Activated T-cell treated with anti-CD3 and anti-CD28 coated beads for 1 hour (primary cell): ENCODE measurements at regions not wholly inside any gene's neighbourhood (a gene's known extent, or its start where the extent isn't known, plus 50 kb on each side); places are given as distances from the start of the nearest gene placed in this dataset.

Source experiments
- DNase-seq: peaks from one replicate; pipeline ENCODE4 v3.0.0-alpha.2; 2020; ENCODE audit warnings: low read depth

GRCh38 chr14:84202486-84202885 lies 1327.5 kb upstream of the FLRT2 start:
- no peak for DNase-seq

DNA sequence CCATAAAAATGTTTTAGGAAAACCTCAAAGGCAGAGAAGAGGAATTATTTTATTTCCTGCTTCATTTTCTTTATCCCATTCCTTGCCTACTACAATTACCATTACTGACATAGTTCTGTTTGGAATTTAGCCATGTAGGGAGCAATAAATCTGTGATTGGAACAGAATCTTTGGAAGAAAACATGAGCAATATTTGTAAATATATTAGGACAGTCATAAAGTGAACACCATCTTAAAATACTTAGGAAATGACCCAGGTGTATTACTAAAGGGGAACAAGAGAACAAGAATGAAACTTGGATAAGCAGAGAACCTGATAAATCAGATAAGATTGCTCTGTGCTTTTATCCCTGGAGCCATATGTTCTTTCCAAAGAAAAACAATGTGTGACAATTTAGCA lies 1326.0 kb upstream of the FLRT2 start:
- DNase-seq, result no peak

GRCh38 chr14:84208451-84208850 lies 1321.5 kb upstream of the FLRT2 start:
- no peak for DNase-seq

GRCh38 chr14:84209031-84209430 lies 1320.9 kb upstream of the FLRT2 start:
- no peak for DNase-seq

- no peak for DNase-seq
Observed at GRCh38 chr14:84217066-84217465, 1312.9 kb upstream of the FLRT2 start.

- DNase-seq, result no peak
Observed at GRCh38 chr14:84225268-84225667, 1304.7 kb upstream of the FLRT2 start.

DNA sequence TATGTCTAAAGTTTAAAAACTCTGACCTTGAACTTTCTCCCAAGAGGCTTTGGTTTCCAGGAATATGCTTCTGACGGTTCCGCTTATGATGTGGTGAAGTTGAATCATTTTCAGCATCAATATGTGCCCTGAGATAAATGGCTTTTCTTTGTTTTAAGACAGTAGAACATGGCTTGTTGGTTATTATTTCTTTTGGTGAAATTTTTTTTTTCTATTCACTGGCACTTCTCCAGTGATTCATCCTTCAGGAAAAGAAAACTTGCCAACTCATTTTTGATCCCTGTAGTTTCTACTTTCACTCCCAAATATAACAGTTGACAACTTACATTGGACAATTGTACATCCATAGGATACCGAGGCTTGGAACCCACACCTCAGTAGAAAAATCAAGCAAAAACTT lies 1301.2 kb upstream of the FLRT2 start:
- DNase-seq, result no peak

DNA sequence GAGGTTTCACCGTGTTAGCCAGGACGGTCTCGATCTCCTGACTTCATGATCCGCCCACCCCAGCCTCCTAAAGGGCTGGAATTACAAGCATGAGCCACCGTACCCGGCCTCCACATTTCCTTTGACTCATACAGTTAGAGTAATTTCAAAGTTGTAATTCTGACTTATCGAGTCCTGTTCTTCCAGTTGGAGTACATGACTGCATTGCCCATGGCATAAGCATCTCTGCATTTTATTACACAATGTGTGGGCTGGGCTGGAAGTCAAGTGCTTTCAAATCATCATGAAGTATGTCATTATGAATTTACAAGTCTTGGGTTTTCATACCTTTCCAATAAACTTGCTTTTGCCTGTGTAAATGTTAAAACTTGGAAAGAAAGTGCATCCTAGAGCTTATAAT lies 1295.7 kb upstream of the FLRT2 start:
- no peak for DNase-seq

DNA sequence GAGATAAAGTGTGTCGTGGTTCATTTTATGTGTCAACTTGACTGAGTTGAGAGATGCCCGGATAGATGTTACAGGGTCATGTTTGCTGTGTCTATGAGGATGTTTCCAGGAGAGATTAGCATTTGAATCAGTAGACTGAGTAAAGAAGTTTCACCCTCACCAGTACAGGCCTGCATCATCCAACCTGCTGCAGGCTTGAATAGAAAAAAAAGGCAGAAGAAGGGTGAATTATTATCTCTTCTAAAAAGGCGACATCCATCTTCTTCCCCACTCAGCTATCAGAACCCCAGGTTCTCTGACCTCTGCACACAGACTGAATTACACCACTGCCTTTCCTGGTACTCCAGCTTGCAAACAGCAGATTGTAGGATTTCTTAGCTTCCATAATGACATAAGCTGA lies 1293.7 kb upstream of the FLRT2 start:
- DNase-seq, result no peak

DNA sequence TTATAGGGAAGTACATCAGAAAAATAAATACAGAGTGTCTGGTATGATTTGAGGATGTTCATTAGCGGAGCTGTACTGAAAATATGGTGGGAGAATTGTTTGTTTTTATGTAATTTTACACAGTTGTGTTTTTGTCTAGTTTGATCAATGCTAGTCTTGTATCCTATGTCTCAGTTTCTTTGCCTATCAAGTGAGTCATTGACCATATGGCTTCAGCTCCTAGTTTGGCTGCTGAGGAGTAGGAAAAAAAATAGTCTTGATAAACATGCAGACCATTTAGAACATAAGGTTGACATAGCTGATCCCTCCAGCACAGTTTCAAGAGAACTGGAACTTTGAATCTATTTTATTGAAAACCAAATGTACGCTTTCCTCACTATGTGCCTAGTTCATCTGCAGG lies 1292.1 kb upstream of the FLRT2 start:
- no peak for DNase-seq

GRCh38 chr14:84247693-84248092 lies 1282.3 kb upstream of the FLRT2 start:
- no peak for DNase-seq

DNA sequence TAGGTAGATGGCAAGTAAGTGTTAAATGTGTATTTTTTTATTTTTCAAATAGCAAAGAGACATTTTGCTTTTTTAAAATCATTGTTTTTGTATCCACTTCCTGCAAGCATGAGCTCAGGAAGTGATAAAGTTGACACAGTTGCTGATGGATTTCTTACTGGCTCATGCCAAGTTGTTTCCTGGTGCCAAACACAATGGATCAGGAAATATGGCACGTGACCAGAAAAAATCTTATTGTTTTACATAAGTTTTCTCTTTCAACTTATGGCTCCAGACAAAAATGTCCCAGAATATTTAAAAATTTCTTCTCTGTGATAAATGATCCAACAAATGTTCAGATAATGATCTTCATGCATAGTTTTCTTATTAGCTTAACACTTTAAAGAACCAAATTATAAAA lies 1279.1 kb upstream of the FLRT2 start:
- DNase-seq, result no peak

- no peak for DNase-seq
Observed at GRCh38 chr14:84251411-84252115, 1278.4 kb upstream of the FLRT2 start.

DNA sequence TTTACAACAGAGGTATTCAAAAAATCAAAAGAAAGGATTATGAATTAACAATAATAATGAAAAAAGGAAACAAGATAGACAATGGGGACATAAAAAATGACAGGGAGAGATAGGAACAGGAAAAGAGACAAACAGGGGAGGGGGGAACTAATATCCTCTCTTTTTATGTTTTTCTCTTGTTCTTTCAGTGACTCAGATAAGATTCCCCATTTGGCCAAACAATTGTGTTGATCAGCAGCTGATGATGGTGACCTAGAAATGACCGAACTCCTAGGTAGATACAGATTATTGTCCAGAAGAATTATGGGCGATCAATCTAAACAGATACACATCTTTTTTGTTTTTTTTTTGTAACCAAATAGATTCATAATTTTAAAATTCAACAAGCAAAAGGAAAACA lies 1277.2 kb upstream of the FLRT2 start:
- no peak for DNase-seq

GRCh38 chr14:84253326-84253725 lies 1276.6 kb upstream of the FLRT2 start:
- DNase-seq, result no peak

- no peak for DNase-seq
Observed at GRCh38 chr14:84254290-84254689, 1275.7 kb upstream of the FLRT2 start.

DNA sequence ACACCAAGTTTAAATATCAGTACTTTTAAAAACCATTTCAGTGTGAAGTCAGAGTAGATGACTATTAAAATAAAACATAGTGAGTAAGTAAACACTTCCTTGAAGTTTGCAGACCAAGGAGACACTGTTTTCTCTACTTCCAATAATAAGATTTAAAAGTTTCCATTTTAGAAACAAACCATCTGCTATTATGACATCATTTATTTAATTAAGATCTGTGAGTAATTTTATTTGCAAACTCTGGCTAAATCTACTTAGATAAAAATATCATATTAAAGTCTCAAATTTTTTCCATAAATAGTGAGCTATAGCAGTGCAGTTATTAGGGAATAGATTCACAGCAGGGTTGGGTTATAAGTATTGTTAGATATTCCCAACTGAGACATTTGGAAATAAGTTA lies 1267.0 kb upstream of the FLRT2 start:
- DNase-seq, result no peak

- DNase-seq, result no peak
Observed at GRCh38 chr14:84272290-84272721, 1257.6 kb upstream of the FLRT2 start.

- no peak for DNase-seq
Observed at GRCh38 chr14:84273181-84273580, 1256.8 kb upstream of the FLRT2 start.

DNA sequence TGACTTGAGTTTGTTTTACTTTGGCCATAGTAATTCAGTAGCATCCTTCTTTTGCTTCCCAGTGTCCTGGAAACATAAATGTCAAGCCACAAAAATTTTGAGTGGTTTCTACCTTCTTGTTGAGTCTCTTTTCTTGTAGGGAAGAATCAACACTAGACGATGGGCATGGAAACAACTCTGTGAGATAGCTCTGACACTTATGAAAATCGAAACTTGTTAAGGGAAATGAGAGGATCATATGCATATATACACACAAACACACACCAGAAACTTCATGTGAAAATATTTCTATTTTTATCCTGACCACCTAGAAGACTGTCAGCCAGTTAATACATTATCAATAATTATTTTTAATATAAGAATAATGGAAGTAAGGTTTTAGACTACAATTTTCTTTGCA lies 1247.3 kb upstream of the FLRT2 start:
- no peak for DNase-seq

DNA sequence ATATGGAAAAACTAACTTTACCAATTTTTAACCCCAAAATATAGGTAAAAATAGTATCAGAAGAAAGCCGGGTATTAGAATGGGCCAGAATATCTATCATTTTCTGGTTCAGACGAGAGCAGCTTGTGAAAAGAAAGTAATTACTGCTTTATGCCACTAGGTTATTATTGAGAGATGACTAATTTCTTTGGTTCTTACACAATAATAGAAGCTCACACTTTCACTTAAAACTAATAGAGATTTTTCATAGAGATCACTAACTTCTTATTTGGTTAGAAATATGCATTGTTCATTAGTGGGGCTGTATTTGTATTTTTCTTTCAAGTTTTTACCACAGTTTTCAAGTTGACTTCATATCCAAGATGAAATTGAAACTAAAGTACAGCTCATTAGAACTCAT lies 1241.2 kb upstream of the FLRT2 start:
- DNase-seq, result no peak

- DNase-seq, result no peak
Observed at GRCh38 chr14:84298663-84299195, 1231.2 kb upstream of the FLRT2 start.

GRCh38 chr14:84303140-84303539 lies 1226.8 kb upstream of the FLRT2 start:
- no peak for DNase-seq

DNA sequence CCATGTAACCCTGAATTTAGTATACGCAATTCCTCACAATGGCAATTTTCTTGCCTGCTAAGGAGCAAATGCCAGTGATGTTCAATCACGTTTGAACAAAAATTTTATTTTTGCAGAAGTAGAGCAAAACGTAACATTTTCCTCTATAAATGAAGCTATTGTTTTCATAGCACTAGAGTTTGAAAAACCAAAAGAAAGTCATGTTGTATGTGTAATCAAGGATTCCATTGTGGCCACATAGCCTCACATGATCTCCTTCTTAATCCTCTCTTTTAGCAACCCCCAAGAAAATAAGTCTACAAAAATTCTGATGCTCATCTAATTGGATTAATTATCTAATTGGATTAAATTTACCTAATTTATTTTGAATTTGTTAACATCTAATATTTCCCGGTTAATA lies 1217.4 kb upstream of the FLRT2 start:
- DNase-seq, result no peak
